SJSA1 (cell line): ENCODE measurements at regions not wholly inside any gene's neighbourhood (a gene's known extent, or its start where the extent isn't known, plus 50 kb on each side); places are given as distances from the start of the nearest gene placed in this dataset.
A peak's percentile ranks its signal among the peaks of the same experiment; 100 is the strongest.

Experiments
- DNase-seq, 2 experiments: peaks; one replicate each; pipeline ENCODE4 v3.0.0-alpha.2; 2015 to 2020; ENCODE audit warnings: low spot score in 2 of 2, low read depth in 1 of 2
- H3K27ac ChIP-seq: fragments of 250-450 bp; sonication (Bioruptor Pico); 2 replicates; pipeline ENCODE4 v1.5.1; 2020; ENCODE audit warnings: mild to moderate bottlenecking, moderate library complexity
- H3K27me3 ChIP-seq: fragments of 250-450 bp; sonication (Bioruptor Pico); replicated peaks from 2 replicates; pipeline ENCODE4 v1.5.1; 2020; ENCODE audit warnings: mild to moderate bottlenecking, moderate library complexity
- H3K36me3 ChIP-seq: fragments of 250-450 bp; sonication (Bioruptor Pico); 2 replicates; pipeline ENCODE4 v1.5.1; 2020; ENCODE audit warnings: mild to moderate bottlenecking
- H3K4me1 ChIP-seq: fragments of 250-450 bp; sonication (Bioruptor Pico); replicated peaks from 2 replicates; pipeline ENCODE4 v1.6.1; 2021; ENCODE audit warnings: mild to moderate bottlenecking
- H3K4me3 ChIP-seq: fragments of 250-450 bp; sonication (Bioruptor Pico); 2 replicates; pipeline ENCODE4 v1.5.1; 2020; ENCODE audit warnings: mild to moderate bottlenecking
- H3K9me3 ChIP-seq: fragments of 250-450 bp; sonication (Bioruptor Pico); replicated peaks from 2 replicates; pipeline ENCODE4 v1.5.1; 2020; ENCODE audit warnings: mild to moderate bottlenecking

DNA sequence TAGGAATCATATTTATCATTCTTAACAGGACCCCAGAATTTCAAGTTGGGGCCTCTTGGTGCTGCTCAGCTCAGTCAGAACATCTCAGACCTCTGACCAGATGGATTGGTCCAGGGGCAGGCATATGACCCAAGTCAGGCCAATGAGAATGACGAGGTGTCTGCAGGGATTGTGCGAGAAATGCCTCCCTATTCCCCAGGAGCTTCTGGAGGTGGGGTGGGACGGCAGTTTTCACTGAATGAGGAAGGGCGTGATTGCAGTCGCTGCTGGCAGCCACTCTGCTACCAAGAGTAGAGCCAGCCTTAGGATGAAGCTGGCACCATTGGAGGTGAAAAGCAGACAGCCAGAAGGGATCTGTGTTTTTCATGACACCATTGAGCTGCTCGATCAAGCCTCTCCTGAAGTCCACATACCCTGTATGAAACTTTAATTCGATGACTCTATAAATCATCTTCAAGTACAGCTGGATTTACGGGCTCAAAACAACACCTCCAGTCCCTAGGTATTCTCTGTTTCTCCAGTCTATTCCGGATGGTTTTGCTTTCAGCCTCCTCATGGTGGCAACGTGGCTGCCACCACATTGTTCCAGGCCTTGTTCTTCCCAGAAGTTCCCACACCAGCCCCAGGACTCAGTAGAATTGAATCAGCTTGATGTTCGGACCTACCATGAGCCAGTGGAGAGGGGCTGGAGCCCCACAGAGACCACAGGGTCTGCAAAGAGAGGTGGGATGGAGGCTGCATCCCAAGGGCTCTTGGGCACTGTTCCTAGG is 70.2 kb upstream of the ADAMTS2 start:
- no peaks in the 10 kb centered on the region for H3K36me3 ChIP-seq
- peaks cover 44% of the 10 kb centered on the region for H3K9me3 ChIP-seq
- DNase-seq: peak in 1 of 2 experiments; percentile 39
- no peak overlapping the region for H3K4me3 ChIP-seq
- no peak overlapping the region for H3K27ac ChIP-seq
- no peaks in the 10 kb centered on the region for H3K4me1 ChIP-seq
- no peaks in the 10 kb centered on the region for H3K27me3 ChIP-seq

DNA sequence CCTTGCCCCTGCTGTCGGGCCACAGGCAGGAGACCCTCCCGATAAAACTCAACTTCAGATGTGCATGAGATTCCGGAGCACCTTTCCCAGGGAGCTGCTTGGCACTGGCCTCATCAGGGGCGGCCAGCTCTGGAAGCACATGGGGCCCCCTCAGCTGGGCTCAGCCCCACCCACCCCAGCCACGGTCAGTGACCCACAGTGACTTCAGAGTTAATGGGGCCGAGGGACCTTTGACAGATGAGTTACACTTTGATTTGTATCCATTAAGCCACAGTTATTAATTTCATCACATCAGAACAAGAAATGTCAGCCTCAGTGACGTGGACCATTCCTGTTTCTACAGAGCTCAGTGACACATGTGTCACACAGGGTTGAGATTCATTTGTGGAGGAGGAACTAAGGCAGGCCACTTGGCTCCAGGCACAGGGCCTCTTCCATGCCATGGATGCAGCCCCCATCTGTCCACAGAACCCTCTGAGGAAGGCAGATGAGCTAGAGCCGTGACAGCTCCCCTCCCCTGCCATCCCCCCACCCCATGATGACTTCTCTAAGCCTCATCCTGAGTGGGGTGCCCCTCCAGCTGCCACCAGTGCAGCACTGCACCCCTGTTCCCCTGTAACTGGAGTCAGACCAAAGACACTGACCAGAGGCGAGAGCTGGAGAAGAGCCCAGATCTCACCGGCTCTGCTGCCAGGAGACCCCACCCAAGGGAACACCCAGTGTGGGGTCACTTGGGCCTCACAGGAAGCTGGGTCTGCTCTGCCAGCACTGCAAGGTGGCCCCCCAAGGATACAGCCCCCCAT is 69.4 kb upstream of the ADAMTS2 start:
- Histone ChIP-seq H3K9me3 (peaks cover 51% of the 10 kb centered on the region), H3K36me3 (no peaks in the 10 kb centered on the region), H3K27me3 (no peaks in the 10 kb centered on the region), H3K4me1 (no peaks in the 10 kb centered on the region), H3K4me3 (no peak overlapping the region), H3K27ac (no peak overlapping the region)
- peak in 1 of 2 experiments; percentile 40 for DNase-seq

DNA sequence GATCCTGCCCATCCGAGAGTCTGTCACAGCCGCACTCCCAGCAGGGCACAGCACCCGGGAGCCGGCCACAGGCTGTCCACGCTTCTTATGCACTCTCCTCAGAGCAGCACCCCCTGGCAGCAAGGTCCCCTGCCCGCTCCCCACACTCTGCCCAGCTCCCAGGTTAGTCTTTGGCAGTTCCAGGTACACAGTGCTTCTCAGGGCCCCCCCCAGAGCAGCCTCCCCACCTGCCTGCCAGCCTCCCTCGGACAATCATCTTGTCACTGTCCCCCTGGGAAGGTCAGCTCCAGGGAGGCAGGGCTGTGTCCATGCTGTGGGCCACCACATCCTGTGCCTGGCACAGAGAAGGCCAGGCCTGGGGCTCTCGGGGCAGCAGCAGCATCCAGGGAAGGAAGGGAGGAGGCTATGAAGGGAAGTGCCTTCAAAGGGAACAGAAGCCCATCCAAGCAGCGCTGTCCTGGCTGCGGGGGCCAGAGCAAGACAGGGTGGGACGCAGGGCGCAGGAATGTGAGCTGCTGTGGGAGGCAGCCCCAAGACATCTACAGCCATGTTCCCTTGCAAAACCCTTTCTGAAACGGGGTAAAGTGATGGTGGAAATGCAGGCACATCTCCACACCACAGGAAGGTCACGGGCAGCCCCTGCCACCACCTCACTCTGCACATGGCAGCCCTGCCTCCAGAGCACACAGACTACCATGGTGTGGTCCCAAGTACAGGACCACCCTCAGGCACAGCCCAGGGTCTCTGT is 68.6 kb upstream of the ADAMTS2 start:
- Histone ChIP-seq H3K9me3 (peaks cover 51% of the 10 kb centered on the region), H3K4me1 (no peaks in the 10 kb centered on the region), H3K36me3 (no peaks in the 10 kb centered on the region), H3K27me3 (no peaks in the 10 kb centered on the region), H3K27ac (no peak overlapping the region), H3K4me3 (no peak overlapping the region)
- DNase-seq: peak in 1 of 2 experiments; percentile 43

DNA sequence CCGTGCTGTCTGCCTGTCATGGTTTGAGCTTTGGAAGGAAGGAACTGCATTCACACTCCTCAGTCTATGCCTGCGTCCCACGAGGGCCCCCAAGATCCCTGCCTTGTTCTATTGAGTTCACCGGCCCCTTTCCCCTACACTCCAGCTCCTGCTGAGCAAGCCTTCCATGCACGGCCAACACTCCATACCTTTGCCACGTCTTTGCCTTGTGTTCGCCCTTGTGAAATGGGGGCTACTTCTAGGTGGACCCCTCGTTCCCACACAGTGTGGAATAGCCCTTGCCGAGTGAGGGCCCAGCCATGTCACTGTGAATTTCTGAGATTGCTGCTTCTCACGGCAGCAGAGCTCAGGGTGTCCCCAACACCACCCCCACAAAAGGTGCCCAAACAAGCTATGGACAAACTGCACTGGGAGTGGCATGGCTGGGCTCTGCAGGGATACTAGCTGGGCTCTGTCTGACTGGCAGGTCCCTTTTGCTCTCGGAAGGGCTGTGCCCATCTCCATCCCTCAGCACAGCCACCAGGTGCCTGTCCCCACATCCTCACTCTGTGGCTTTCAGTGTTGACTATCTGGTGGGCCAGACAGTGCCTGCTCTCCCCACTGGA is 67.9 kb upstream of the ADAMTS2 start:
- Histone ChIP-seq H3K36me3 (no peaks in the 10 kb centered on the region), H3K27me3 (no peaks in the 10 kb centered on the region), H3K27ac (no peak overlapping the region), H3K9me3 (peaks cover 52% of the 10 kb centered on the region), H3K4me1 (no peaks in the 10 kb centered on the region), H3K4me3 (no peak overlapping the region)
- DNase-seq: peak in 1 of 2 experiments; percentile 38

DNA sequence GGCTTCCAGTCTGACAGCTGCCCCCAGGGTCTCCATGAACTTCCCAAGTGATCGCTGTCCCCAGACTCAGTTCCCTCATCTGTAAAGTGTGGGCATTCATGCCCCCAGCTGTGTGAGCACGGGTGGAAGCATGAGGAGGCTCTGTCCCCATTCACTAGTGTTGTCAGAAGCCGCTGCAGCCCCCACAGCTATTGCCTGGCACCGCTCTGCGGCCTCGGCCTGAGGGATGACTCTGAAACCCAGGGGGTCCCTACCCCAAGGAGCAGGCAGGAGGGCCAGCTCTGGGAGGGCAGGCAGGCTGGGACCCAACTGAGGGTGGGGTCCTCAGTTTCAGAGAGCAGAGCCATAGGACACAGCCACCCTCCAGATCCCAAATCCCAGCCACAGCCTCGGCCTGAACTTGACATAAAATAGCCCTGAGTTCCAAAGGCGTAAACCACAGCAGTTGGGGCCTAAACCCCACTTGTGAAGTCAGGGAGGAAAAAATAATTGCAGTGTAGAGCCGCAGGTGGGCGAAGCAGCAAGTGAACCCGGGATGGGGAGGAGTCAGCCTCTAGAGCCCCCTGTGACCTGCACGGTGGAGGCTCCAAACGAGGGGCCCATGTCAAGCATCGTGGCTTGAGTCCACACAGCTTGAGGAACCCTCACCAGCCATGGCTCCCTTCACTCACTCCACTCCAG is 66.0 kb upstream of the ADAMTS2 start:
- Histone ChIP-seq H3K27ac (no peak overlapping the region), H3K9me3 (peaks cover 58% of the 10 kb centered on the region), H3K4me1 (no peaks in the 10 kb centered on the region), H3K4me3 (no peak overlapping the region), H3K27me3 (no peaks in the 10 kb centered on the region), H3K36me3 (no peaks in the 10 kb centered on the region)
- peak in 1 of 2 experiments; percentile 43 for DNase-seq

DNA sequence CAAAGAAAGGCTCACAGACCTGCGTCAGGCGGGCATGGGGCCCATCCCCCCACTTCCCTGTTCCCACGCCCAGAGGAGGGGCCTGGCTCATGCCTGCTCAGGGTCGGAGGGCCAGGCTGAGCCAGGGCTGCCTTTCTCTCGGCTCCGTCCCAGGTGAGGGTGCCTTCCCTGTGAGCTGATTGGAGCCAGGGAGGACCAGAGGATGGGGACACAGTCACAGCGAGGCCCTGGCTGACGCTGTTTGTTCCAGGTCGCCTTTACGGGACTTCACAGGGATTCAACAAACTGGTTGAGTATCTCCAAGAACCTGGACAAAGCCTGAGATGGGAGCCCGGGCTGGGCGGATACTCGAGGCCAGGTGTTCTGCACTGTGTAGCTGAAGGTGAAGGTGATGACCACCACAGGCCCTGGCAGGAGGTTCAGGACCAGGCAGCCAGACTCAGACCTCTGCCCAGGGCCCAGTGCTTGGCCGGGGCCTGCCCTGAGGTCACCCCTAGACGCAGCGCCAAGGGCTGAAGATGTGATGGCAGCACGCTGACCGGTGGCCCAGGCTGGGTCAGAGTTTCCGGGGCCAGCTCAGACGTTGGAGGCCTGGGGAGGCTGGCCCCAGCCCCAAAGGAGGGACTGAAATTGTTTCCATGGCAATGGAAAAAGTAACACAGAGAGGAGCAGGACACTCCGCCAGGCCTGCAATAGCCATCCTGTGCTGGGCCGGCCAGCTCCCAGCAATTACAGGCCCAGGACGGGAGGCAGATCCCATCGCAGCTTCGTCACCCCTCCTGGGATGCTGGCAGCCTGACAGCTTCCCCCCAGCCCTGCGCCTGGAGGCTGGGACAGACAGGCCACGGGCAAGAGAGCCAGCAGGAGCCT is 65.3 kb upstream of the ADAMTS2 start:
- Histone ChIP-seq H3K36me3 (no peaks in the 10 kb centered on the region), H3K27me3 (no peaks in the 10 kb centered on the region), H3K4me3 (no peak overlapping the region), H3K4me1 (no peaks in the 10 kb centered on the region), H3K9me3 (peaks cover 58% of the 10 kb centered on the region), H3K27ac (no peak overlapping the region)
- peak in 1 of 2 experiments; percentile 44 for DNase-seq

DNA sequence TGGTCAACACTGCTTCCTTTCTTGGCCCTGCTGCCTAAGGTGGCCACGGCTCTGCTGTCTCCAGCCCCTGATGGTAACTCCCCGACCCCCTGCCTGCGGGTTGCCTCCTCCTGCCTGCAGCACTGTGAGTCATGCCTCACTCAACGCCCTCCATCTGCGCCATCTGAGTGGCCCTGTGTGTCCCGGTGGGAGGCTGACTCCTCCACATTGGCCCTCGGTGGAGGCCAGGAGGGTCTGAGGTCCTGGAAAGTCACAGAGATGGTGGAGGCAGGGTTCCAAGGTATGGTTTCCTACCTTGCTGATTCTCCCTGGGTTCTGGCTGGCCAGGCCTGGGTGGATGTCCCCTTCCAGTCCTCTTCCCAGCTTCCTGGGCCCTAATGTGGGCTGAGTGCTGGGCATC is 64.5 kb upstream of the ADAMTS2 start:
- Histone ChIP-seq H3K27ac (no peak overlapping the region), H3K4me1 (no peaks in the 10 kb centered on the region), H3K9me3 (peaks cover 58% of the 10 kb centered on the region), H3K36me3 (no peaks in the 10 kb centered on the region), H3K4me3 (no peak overlapping the region), H3K27me3 (no peaks in the 10 kb centered on the region)
- peak in 1 of 2 experiments; percentile 40 for DNase-seq

DNA sequence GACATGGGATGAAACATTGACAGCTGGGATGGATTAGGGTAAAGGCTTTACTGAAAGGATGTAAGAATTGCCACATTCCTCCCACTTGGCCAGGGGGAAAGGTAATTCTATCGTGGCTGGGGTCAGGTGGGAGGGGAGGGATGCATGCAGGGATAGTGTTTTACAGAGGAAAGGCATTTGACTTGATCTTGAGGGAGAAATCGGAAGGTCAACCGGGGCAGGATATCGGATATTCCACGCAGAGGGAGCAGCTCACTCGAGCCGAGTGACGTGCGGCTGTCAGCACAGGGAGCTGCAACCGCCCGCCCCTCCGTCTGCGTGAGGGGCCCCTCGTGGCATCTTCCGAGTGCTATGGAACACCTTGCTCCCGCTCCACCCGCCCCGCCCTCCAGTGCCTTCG is 63.4 kb upstream of the ADAMTS2 start:
- H3K9me3 ChIP-seq: peaks cover 62% of the 10 kb centered on the region
- no peaks in the 10 kb centered on the region for H3K36me3 ChIP-seq
- H3K27me3 ChIP-seq: no peaks in the 10 kb centered on the region
- no peaks in the 10 kb centered on the region for H3K4me1 ChIP-seq
- H3K4me3 ChIP-seq: no peak overlapping the region
- no peak overlapping the region for H3K27ac ChIP-seq
- DNase-seq: peak in 1 of 2 experiments; percentile 36

DNA sequence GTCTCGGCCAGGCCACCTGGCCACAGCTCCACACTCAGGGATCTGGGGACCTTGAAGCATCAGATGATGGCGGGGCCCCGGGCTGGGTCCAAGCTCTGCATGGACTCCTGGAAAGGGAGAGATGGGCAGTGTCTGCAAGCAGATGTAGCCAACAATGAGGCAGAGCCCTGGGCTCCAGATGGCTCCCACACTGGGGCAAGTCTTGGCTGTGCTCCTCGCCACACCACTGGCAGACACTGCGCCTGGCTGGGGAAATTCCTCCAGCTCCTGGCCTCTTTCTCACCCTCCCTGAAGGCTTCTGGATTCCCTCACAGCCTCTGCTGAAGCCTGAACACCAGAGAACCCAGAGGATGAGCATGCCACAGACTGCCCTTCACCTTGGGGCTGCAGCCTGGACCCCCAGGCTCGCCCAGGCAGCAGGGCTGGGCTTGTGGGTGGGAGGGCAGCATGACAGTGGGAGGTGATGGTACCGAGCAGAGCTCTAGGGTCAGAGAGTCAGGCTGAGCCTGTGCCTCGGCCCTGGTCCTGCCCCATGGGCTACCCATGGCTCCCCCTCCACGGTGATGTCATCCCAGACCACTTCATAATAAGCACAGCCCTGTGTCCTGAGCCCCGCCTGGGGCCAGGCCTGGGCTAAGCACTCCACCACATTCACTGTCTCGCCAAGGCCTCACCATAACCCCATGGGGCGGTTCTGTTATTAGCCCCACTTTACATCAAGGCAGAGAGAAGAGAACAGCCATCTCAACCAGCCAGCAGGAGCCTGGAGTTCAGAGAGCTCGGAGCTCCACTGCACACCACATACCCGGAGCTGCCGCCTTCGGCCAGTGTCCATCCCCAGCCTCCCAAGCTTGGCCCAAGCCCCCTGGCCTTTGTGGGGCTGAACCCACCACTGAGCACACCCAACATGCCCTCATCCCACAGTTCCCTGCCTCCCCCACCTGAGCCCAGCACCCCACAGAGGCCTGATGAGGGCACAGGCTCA is 62.2 kb upstream of the ADAMTS2 start:
- peak in 1 of 2 experiments; percentile 44 for DNase-seq

DNA sequence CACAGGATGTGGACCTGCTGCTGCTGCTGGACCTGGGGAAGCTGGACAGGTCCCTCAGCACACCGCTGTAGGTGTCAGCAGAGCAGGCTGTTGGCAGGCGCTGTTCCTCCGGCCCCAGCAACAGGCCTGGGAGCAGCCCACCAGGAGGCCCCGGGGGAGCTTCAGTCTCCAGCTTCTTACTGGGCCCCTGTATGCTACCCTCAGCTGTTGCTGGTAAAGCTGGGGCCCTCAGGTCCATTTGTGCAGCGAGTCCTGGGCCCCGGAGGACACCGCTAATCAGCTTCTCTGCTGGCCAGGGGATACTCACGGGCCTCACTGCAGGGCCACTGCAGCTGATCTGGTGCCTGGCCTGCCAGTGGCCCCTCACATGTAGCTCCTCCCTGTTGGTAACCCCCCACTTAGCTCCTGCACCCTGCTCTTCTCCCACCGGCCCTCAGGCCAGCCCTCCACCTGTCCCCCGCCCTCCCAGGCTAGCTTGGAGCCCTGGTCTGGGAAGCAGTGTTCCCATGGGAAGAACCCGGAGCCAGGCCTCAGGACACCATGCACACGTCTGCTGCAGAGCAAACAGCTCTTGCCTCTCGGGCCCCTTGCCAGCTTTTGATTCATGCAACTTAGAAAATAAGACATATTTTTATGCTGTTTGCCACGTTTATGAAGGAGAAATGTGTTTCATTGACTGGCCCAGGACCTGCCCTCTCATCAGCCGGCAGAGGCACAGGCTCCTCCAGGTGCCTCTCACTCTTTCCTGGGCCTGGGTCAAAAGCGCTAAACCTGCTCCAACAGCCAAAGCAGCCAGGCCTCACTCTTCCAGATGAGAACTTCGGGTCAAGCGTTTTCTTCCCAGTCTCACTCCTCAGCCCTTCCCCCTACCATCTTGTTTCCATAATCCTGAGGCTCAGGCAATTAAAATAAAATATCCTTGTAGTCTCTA is 61.0 kb upstream of the ADAMTS2 start:
- no peaks in the 10 kb centered on the region for H3K27me3 ChIP-seq
- DNase-seq: peak in 1 of 2 experiments; percentile 40
- no peak overlapping the region for H3K27ac ChIP-seq
- 0 out of 2 replicates have a peak, but pooled peaks cover 3% of the 10 kb centered on the region for H3K36me3 ChIP-seq
- peaks cover 67% of the 10 kb centered on the region for H3K9me3 ChIP-seq
- H3K4me1 ChIP-seq: no peaks in the 10 kb centered on the region
- no peak overlapping the region for H3K4me3 ChIP-seq

More for the DNA sequence above, 62.2 kb upstream of the ADAMTS2 start:
- Histone ChIP-seq H3K4me1 (no peaks in the 10 kb centered on the region), H3K27ac (no peak overlapping the region), H3K27me3 (no peaks in the 10 kb centered on the region), H3K4me3 (no peak overlapping the region), H3K36me3 (0 out of 2 replicates have a peak, but pooled peaks cover 3% of the 10 kb centered on the region), H3K9me3 (peaks cover 66% of the 10 kb centered on the region)
